ENCODE measurements at regions not wholly inside any gene's neighbourhood (a gene's known extent, or its start where the extent isn't known, plus 50 kb on each side); places are given as distances from the start of the nearest gene placed in this dataset.
"Not testable (repeated sequence)": the region's sequence is repeated elsewhere in the genome, so short reads cannot be mapped to it uniquely, and the experiment has no call there.

DNA sequence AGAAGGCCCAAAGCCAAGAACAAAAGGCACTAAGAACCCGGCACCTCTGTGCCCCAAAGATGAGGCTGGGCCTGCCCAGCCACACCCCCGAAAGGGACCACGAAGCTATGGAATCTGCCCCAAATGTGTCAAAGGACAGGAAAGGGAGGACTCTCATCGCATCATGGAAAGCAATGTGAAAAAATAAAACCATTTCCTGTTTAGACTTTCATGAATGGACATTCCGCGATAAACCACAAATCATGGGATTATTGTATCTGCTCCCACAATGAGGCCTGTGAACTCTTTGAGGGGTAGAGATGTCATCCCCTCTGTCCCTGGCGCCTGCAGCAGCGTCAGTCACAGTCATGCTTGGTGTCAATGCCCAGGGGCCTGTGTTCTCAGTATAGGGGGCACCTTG lies 135.0 kb downstream of the COPRS start:
- Histone ChIP-seq H3K4me2 (ENCODE audit: low read depth, low read length, poor library complexity, severe bottlenecking) (no peak overlapping the region), H3K9me3 (ENCODE audit: insufficient read depth, low read depth, low read length) (no peaks in the 10 kb centered on the region), H3K4me1 (ENCODE audit: insufficient read depth, low read length, poor library complexity, severe bottlenecking) (no peaks in the 10 kb centered on the region), H3K36me3 (ENCODE audit: insufficient read depth, low read length) (no peaks in the 10 kb centered on the region), H3F3A (ENCODE audit: low read depth) (no peaks in the 10 kb centered on the region), H3K4me3 (ENCODE audit: low read length, poor library complexity, severe bottlenecking) (no peak overlapping the region), H4K20me1 (ENCODE audit: insufficient read depth, low read length, poor library complexity, severe bottlenecking) (no peaks in the 10 kb centered on the region), H3K9ac (ENCODE audit: low read depth, low read length, poor library complexity, severe bottlenecking) (no peak overlapping the region), H3K9me2 (replicated peaks; ENCODE audit: low read depth, low read length) (no peaks in the 10 kb centered on the region), H3K79me2 (ENCODE audit: insufficient read depth, low read length) (no peaks in the 10 kb centered on the region), H2AFZ (ENCODE audit: low read length) (no peak overlapping the region), H3K27me3 (ENCODE audit: insufficient read depth, low read length, poor library complexity, severe bottlenecking) (no peaks in the 10 kb centered on the region)
- TF ChIP-seq EZH2phosphoT487 (IDR thresholded peaks at IDR 0.05; ENCODE audit: borderline replicate concordance) (no peak), CTCF (conservative IDR thresholded peaks at IDR 0.05; ENCODE audit: low read length) (no peak)

- no peaks in the 10 kb centered on the region for H3K9me3 ChIP-seq (ENCODE audit: insufficient read depth, low read depth, low read length)
- H3K9ac ChIP-seq (ENCODE audit: low read depth, low read length, poor library complexity, severe bottlenecking): no peak overlapping the region
- no peaks in the 10 kb centered on the region for H3F3A ChIP-seq (ENCODE audit: low read depth)
- no peaks in the 10 kb centered on the region for H3K79me2 ChIP-seq (ENCODE audit: insufficient read depth, low read length)
- no peaks in the 10 kb centered on the region for H3K27me3 ChIP-seq (ENCODE audit: insufficient read depth, low read length, poor library complexity, severe bottlenecking)
- H3K4me3 ChIP-seq (ENCODE audit: low read length, poor library complexity, severe bottlenecking): no peak overlapping the region
- TF ChIP-seq CTCF (conservative IDR thresholded peaks at IDR 0.05; ENCODE audit: low read length) (no peak), EZH2phosphoT487 (IDR thresholded peaks at IDR 0.05; ENCODE audit: borderline replicate concordance) (no peak)
- H4K20me1 ChIP-seq (ENCODE audit: insufficient read depth, low read length, poor library complexity, severe bottlenecking): no peaks in the 10 kb centered on the region
- H3K4me2 ChIP-seq (ENCODE audit: low read depth, low read length, poor library complexity, severe bottlenecking): no peak overlapping the region
- no peaks in the 10 kb centered on the region for H3K4me1 ChIP-seq (ENCODE audit: insufficient read depth, low read length, poor library complexity, severe bottlenecking)
- H2AFZ ChIP-seq (ENCODE audit: low read length): no peak overlapping the region
- H3K9me2 ChIP-seq (replicated peaks; ENCODE audit: low read depth, low read length): no peaks in the 10 kb centered on the region
- H3K36me3 ChIP-seq (ENCODE audit: insufficient read depth, low read length): no peaks in the 10 kb centered on the region
Observed at GRCh38 chr17:31722251-31723056, 136.6 kb downstream of the COPRS start.

GRCh38 chr17:31721291-31722025 lies 137.6 kb downstream of the COPRS start:
- H3K4me2 ChIP-seq (ENCODE audit: low read depth, low read length, poor library complexity, severe bottlenecking): no peak overlapping the region
- no peak for TF ChIP-seq CTCF (conservative IDR thresholded peaks at IDR 0.05; ENCODE audit: low read length)
- H3K79me2 ChIP-seq (ENCODE audit: insufficient read depth, low read length): no peaks in the 10 kb centered on the region
- no peak overlapping the region for H3K4me3 ChIP-seq (ENCODE audit: low read length, poor library complexity, severe bottlenecking)
- H3K9ac ChIP-seq (ENCODE audit: low read depth, low read length, poor library complexity, severe bottlenecking): no peak overlapping the region
- H3K27me3 ChIP-seq (ENCODE audit: insufficient read depth, low read length, poor library complexity, severe bottlenecking): no peaks in the 10 kb centered on the region
- H3K9me3 ChIP-seq (ENCODE audit: insufficient read depth, low read depth, low read length): no peaks in the 10 kb centered on the region
- no peak overlapping the region for H2AFZ ChIP-seq (ENCODE audit: low read length)
- H3K4me1 ChIP-seq (ENCODE audit: insufficient read depth, low read length, poor library complexity, severe bottlenecking): no peaks in the 10 kb centered on the region
- no peaks in the 10 kb centered on the region for H3K9me2 ChIP-seq (replicated peaks; ENCODE audit: low read depth, low read length)
- H4K20me1 ChIP-seq (ENCODE audit: insufficient read depth, low read length, poor library complexity, severe bottlenecking): no peaks in the 10 kb centered on the region
- H3K36me3 ChIP-seq (ENCODE audit: insufficient read depth, low read length): no peaks in the 10 kb centered on the region
- no peaks in the 10 kb centered on the region for H3F3A ChIP-seq (ENCODE audit: low read depth)

GRCh38 chr17:31717251-31717650 lies 141.8 kb downstream of the COPRS start:
- not testable (repeated sequence) for H3K4me3 ChIP-seq (ENCODE audit: low read length, poor library complexity, severe bottlenecking); H3K4me1 ChIP-seq (ENCODE audit: insufficient read depth, low read length, poor library complexity, severe bottlenecking); H3K9me3 ChIP-seq (ENCODE audit: insufficient read depth, low read depth, low read length)

More at GRCh38 chr17:31717251-31717650, 141.8 kb downstream of the COPRS start:
- H3K9ac ChIP-seq (ENCODE audit: low read depth, low read length, poor library complexity, severe bottlenecking); H3K4me2 ChIP-seq (ENCODE audit: low read depth, low read length, poor library complexity, severe bottlenecking); H4K20me1 ChIP-seq (ENCODE audit: insufficient read depth, low read length, poor library complexity, severe bottlenecking); H3F3A ChIP-seq (ENCODE audit: low read depth); H3K27me3 ChIP-seq (ENCODE audit: insufficient read depth, low read length, poor library complexity, severe bottlenecking); H3K36me3 ChIP-seq (ENCODE audit: insufficient read depth, low read length); H3K79me2 ChIP-seq (ENCODE audit: insufficient read depth, low read length); H2AFZ ChIP-seq (ENCODE audit: low read length); H3K9me2 ChIP-seq (replicated peaks; ENCODE audit: low read depth, low read length): not testable (repeated sequence)

Measured in Loucy (cell line).